AG04450 (cell line): ENCODE measurements at regions not wholly inside any gene's neighbourhood (a gene's known extent, or its start where the extent isn't known, plus 50 kb on each side); places are given as distances from the start of the nearest gene placed in this dataset.

Experiments used
- CTCF ChIA-PET: fragments of 300-600, 350-600 bp; formaldehyde crosslinking; extraction: SDS; loops from one replicate; lab custom pipeline; 2022; ENCODE audit warnings: antibody characterized with exemption, inconsistent platforms; lab: Charles Lee
- POLR2A ChIA-PET: fragments of 350-600 bp; formaldehyde crosslinking; extraction: SDS; loops from one replicate; lab custom pipeline; 2021; ENCODE audit warnings: antibody characterized with exemption, inconsistent platforms; lab: Yijun Ruan, JAX
- DNase-seq: peaks from one replicate; pipeline ENCODE4 v3.0.0-alpha.2; 2011; ENCODE audit warnings: low read depth, low spot score
- H3K27ac ChIP-seq: one replicate; pipeline ENCODE4 v1.5.1; 2012; ENCODE audit warnings: low read depth, low read length, control low read depth
- H3K27me3 ChIP-seq: one replicate; pipeline ENCODE4 v1.6.0; 2012; ENCODE audit warnings: low read length; ENCODE audit not compliant: control insufficient read depth, insufficient read depth
- H3K4me3 ChIP-seq: 2 replicates; pipeline ENCODE4 v1.5.1; 2011; ENCODE audit warnings: mild to moderate bottlenecking, low read depth, low read length, control low read depth
- H3K9me3 ChIP-seq: 2 replicates; pipeline ENCODE4 v1.5.1; 2012; ENCODE audit warnings: low read length; ENCODE audit not compliant: control insufficient read depth, insufficient read depth
- CTCF ChIP-seq: IDR thresholded peaks from 2 replicates; pipeline ENCODE4 v1.5.1; 2011; ENCODE audit warnings: low read depth, low read length, control low read depth, inconsistent platforms

DNA sequence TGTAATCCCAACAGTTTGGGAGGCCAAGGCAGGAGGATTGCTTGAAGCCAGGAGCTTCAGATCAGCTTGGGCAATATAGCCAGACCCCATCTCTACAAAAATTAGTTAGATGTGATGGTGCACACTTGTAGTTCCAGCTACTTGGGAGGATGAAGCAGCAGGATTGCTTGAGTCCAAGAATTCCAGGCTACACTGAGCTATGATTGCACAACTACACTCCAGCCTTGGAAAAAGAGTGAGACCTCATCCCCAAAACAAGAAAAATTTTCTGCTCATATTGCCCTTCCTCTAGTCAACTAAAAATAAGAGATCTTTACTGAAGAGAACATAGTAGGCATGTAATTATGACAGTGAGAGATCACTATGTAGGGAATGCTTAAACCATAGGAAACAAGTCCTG is 60.9 kb upstream of the SPATA12 start:
- no peak overlapping the region for H3K27ac ChIP-seq
- POLR2A ChIA-PET, result no interaction called here
- peaks cover 7% of the 10 kb centered on the region for H3K9me3 ChIP-seq
- H3K27me3 ChIP-seq, result no peaks in the 10 kb centered on the region
- no peak for DNase-seq
- CTCF ChIA-PET, result interaction anchor here (1.2 kb wide), 1 partner anchor 11 kb away, joined by 6 read pairs; no protein-coding TSS in a partner anchor
- TF ChIP-seq CTCF, result no peak
- no peak overlapping the region for H3K4me3 ChIP-seq

DNA sequence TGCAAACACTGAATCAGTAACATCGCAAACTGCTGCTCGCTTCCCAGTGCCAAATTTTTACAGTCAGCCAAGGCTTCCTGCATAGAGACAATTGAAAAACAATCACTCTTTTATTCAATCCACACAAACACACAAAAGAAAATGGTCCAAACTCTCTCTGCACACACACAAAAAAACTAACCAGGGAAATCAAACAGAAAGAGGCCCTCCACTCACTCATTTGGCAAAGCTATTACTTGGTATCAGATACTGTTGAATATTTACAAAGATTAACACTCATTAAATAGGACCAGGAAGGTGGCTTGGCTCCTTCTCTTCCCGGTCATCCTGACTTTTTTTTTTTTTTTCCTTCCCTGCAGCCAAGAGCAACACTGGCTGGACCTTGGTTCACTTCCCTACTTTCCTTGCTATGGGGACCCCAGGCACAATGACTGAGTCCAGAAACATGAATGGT is 62.4 kb upstream of the SPATA12 start:
- Histone ChIP-seq H3K27me3 (no peaks in the 10 kb centered on the region), H3K4me3 (no peak overlapping the region), H3K27ac (no peak overlapping the region), H3K9me3 (no peaks in the 10 kb centered on the region; the same call in 1 of the 2 replicates)
- CTCF ChIA-PET, result interaction anchor here (0.6 to 3.8 kb wide), 4 partner anchors 9 to 197 kb away, joined by 7 to 95 read pairs (median 34); partner anchors contain the start of gene ARHGEF3
- TF ChIP-seq CTCF, result no peak
- no peak for DNase-seq
- POLR2A ChIA-PET, result no interaction called here

GRCh38 chr3:56997675-56998074 is 62.8 kb upstream of the SPATA12 start:
- H3K9me3 ChIP-seq, result no peaks in the 10 kb centered on the region
- no peak for TF ChIP-seq CTCF
- no peak overlapping the region for H3K4me3 ChIP-seq
- ChIA-PET CTCF (interaction anchor here (2.8 to 3.8 kb wide), 3 partner anchors 9 to 197 kb away, joined by 25 to 95 read pairs (median 44); partner anchors contain the start of gene ARHGEF3), POLR2A (no interaction called here)
- H3K27me3 ChIP-seq, result no peaks in the 10 kb centered on the region
- no peak for DNase-seq
- H3K27ac ChIP-seq, result no peak overlapping the region

DNA sequence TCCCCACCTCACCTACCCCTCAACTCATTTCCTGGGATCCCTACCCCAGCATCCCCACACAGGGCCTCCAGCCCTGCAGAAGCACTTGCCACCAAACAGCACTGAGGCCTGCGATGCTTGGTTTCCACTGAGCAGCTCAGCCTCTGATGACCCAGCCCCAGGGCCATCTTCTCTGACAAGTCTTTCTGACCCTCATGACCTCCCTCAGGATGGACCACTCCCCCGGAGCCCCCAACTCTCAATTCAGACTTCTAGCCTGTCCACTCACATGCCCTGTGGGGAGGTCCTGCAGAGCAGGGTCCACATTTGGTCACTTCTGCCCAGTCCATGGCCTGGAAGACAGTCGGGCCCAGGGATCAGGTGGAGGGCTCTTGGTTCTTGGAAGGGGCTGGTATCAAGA is 63.4 kb upstream of the SPATA12 start:
- Histone ChIP-seq H3K9me3 (no peaks in the 10 kb centered on the region), H3K27ac (no peak overlapping the region), H3K27me3 (no peaks in the 10 kb centered on the region), H3K4me3 (no peak overlapping the region)
- ChIA-PET CTCF (interaction anchor here (2.8 to 3.8 kb wide), 3 partner anchors 9 to 196 kb away, joined by 25 to 95 read pairs (median 44); partner anchors contain the start of gene ARHGEF3), POLR2A (no interaction called here)
- TF ChIP-seq CTCF, result no peak
- DNase-seq, result no peak

GRCh38 chr3:56994391-56994790 is 66.1 kb upstream of the SPATA12 start:
- no peak for TF ChIP-seq CTCF
- ChIA-PET POLR2A (no interaction called here), CTCF (interaction anchor here (0.6 to 1.9 kb wide), 3 partner anchors 20 to 212 kb away, joined by 3 to 9 read pairs (median 6); no protein-coding TSS in a partner anchor)
- Histone ChIP-seq H3K4me3 (no peak overlapping the region), H3K27me3 (peaks cover 12% of the 10 kb centered on the region), H3K9me3 (no peaks in the 10 kb centered on the region), H3K27ac (no peak overlapping the region)
- DNase-seq, result no peak
